ENCODE measurements at regions not wholly inside any gene's neighbourhood (a gene's known extent, or its start where the extent isn't known, plus 50 kb on each side); places are given as distances from the start of the nearest gene placed in this dataset.

DNA sequence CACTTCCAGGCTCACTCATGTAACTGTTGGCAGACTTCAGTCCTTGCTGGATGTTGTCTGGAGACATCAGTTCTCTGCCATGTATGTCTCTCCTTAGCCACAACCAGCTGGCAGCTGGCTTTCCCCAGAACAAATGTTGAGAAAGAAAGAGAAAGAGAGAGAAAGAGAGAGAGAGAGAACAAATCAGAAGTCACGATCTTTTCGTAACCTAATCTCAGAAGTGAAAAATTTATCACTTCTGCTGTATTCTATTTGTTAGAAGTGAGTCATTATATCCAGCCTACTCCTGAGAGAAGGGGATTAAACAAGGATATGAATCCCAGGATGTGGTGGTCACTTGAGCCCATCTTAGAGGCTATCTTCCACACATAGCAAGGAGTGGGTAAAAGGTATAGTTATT lies 101.2 kb downstream of the BTG1 start:
- Mint-ChIP-seq H3K27me3 (ENCODE audit: low read depth) (no peaks in the 10 kb centered on the region), H3K4me3 (no peak overlapping the region), H3K27ac (no peak overlapping the region), H3K4me1 (no peaks in the 10 kb centered on the region), H3K9me3 (no peaks in the 10 kb centered on the region), H3K36me3 (no peaks in the 10 kb centered on the region)
- TF ChIP-seq, protein P1, sequence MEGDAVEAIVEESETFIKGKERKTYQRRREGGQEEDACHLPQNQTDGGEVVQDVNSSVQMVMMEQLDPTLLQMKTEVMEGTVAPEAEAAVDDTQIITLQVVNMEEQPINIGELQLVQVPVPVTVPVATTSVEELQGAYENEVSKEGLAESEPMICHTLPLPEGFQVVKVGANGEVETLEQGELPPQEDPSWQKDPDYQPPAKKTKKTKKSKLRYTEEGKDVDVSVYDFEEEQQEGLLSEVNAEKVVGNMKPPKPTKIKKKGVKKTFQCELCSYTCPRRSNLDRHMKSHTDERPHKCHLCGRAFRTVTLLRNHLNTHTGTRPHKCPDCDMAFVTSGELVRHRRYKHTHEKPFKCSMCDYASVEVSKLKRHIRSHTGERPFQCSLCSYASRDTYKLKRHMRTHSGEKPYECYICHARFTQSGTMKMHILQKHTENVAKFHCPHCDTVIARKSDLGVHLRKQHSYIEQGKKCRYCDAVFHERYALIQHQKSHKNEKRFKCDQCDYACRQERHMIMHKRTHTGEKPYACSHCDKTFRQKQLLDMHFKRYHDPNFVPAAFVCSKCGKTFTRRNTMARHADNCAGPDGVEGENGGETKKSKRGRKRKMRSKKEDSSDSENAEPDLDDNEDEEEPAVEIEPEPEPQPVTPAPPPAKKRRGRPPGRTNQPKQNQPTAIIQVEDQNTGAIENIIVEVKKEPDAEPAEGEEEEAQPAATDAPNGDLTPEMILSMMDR (IDR thresholded peaks at IDR 0.05; ENCODE audit: unreplicated experiment), result no peak
- no peak for DNase-seq (ENCODE audit: low spot score in 2 of 2, unreplicated experiment in 2 of 2)

DNA sequence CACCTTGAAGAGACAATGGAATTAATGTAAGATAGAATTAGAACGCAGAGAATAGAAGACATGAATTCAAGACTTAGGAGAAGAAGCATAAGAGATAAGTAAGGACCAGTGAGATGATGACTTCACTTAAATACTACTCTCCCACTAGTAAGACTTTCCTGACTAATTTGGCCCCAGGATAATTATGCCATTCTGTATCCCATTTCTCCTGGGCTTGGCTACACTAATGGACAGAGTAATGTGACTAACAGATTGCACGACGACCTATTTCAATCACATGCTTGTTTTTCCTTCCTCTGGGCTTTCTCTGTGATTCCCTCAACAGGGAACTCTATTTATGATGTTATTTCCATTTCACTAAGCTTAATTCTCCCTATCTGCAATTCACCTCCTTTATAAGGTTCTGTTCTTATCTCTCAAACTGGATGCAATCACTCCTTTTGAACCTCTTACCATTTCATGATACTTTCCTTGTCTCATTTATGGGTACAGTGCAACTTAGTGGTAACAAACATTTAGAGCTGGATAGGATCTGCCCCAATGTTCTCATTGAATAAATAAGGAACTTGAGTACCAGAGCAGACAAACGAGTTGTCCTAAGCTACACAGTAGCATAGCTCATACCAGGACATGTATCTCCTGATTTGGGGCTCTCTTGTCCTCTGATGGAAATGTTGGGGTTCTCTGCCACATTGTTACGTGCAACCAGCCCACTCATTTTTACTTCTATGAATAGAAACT lies 102.7 kb downstream of the BTG1 start:
- Mint-ChIP-seq H3K9me3 (no peaks in the 10 kb centered on the region), H3K27me3 (ENCODE audit: low read depth) (no peaks in the 10 kb centered on the region), H3K4me1 (no peaks in the 10 kb centered on the region), H3K4me3 (no peak overlapping the region), H3K27ac (no peak overlapping the region), H3K36me3 (no peaks in the 10 kb centered on the region)
- DNase-seq (ENCODE audit: low spot score in 2 of 2, unreplicated experiment in 2 of 2), result no peak
- TF ChIP-seq, protein P1 (IDR thresholded peaks at IDR 0.05; ENCODE audit: unreplicated experiment), result no peak

DNA sequence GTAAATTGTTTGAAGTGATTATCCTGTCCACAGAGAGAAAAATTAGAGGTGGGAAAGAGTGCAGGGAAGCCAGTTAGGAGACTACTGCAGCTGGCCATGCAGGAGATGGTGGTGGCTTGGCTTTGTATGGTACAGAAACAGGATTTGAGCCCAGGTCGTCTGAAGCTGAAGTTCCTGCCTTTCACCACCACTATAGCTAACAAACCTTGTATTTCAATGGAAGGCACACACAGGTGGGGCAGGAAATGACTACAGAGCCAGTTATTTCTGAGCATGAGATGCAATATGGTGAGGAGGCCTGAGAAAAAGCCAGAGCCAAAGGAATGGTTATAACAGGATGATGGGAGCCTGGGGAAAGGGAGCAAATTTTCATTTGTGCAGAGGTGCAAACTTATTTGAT lies 103.9 kb downstream of the BTG1 start:
- Mint-ChIP-seq H3K4me1 (peaks cover 7% of the 10 kb centered on the region), H3K4me3 (no peak overlapping the region), H3K27me3 (ENCODE audit: low read depth) (no peaks in the 10 kb centered on the region), H3K27ac (no peak overlapping the region), H3K36me3 (no peaks in the 10 kb centered on the region), H3K9me3 (no peaks in the 10 kb centered on the region)
- DNase-seq (ENCODE audit: low spot score in 2 of 2, unreplicated experiment in 2 of 2), result no peak
- TF ChIP-seq, protein P1 (IDR thresholded peaks at IDR 0.05; ENCODE audit: unreplicated experiment), result no peak

DNA sequence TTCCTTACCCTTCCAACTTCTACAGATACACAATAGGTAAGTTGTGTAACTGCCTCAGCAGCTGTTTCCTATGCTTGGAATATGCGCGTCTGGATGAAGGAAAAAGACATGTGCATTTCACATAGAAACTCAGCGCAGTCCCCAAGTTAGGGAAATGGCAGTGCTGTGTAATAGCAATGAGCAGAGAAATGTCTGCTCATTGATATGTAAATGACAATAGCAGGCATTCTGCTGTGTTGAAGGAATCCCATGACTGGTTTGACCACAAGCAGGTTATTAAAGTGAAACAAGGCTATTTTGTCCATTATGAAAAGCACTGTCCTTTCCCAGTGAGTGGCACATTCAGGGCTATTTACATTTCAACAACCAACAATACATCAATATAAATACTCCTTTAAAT lies 106.6 kb downstream of the BTG1 start:
- no peaks in the 10 kb centered on the region for H3K9me3 Mint-ChIP-seq
- DNase-seq (ENCODE audit: low spot score in 2 of 2, unreplicated experiment in 2 of 2), result no peak
- no peak overlapping the region for H3K4me3 Mint-ChIP-seq
- no peaks in the 10 kb centered on the region for H3K36me3 Mint-ChIP-seq
- H3K4me1 Mint-ChIP-seq, result peaks cover 30% of the 10 kb centered on the region
- TF ChIP-seq, protein P1 (IDR thresholded peaks at IDR 0.05; ENCODE audit: unreplicated experiment), result no peak
- no peak overlapping the region for H3K27ac Mint-ChIP-seq
- no peaks in the 10 kb centered on the region for H3K27me3 Mint-ChIP-seq (ENCODE audit: low read depth)

DNA sequence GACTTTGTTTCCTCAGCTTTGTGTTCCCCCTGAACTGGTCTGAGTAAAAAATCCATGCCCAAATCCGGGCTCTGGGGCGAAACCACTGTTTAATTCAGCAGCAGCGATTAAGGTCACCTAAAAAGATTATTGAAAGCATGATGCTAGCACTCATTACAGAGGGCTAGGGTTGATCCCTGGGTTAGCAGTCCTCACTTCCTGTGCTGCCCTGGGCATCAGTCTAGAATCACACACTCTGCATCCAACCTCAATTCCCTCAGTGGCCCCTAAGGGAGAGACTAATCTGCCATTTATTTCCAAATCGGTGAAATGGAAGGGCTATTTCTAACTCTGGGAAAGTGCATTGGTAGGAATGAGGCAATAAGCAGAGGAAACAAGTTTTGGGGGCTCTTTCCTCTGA lies 107.2 kb downstream of the BTG1 start:
- Mint-ChIP-seq H3K9me3 (no peaks in the 10 kb centered on the region), H3K36me3 (no peaks in the 10 kb centered on the region), H3K27me3 (ENCODE audit: low read depth) (no peaks in the 10 kb centered on the region), H3K4me1 (peaks cover 32% of the 10 kb centered on the region), H3K4me3 (no peak overlapping the region), H3K27ac (no peak overlapping the region)
- TF ChIP-seq, protein P1 (IDR thresholded peaks at IDR 0.05; ENCODE audit: unreplicated experiment), result no peak
- DNase-seq (ENCODE audit: low spot score in 2 of 2, unreplicated experiment in 2 of 2), result no peak

Data from mesothelial cell of epicardium (in vitro differentiated cells).